ENCODE measurements at regions not wholly inside any gene's neighbourhood (a gene's known extent, or its start where the extent isn't known, plus 50 kb on each side); places are given as distances from the start of the nearest gene placed in this dataset.

- DNase-seq, result no peak
- no peak for TF ChIP-seq CTCF (IDR thresholded peaks at IDR 0.05; ENCODE audit: low read depth, low read length)
- H3K27me3 ChIP-seq (ENCODE audit: insufficient read depth, low read depth, severe bottlenecking), result no peaks in the 10 kb centered on the region
- no peak overlapping the region for H3K27ac ChIP-seq
- no peak overlapping the region for H3K4me3 ChIP-seq (ENCODE audit: low read depth, low read length)
- no peaks in the 10 kb centered on the region for H3K9me3 ChIP-seq (ENCODE audit: severe bottlenecking)
- no peaks in the 10 kb centered on the region for H3K36me3 ChIP-seq
Observed at GRCh38 chr6:156031516-156031915, 575.9 kb upstream of the NOX3 start.

GRCh38 chr6:156030053-156030452, 574.4 kb upstream of the NOX3 start:
- no peak overlapping the region for H3K27ac ChIP-seq
- no peaks in the 10 kb centered on the region for H3K27me3 ChIP-seq (ENCODE audit: insufficient read depth, low read depth, severe bottlenecking)
- no peak for DNase-seq
- no peak overlapping the region for H3K4me3 ChIP-seq (ENCODE audit: low read depth, low read length)
- TF ChIP-seq CTCF (IDR thresholded peaks at IDR 0.05; ENCODE audit: low read depth, low read length), result no peak
- no peaks in the 10 kb centered on the region for H3K36me3 ChIP-seq
- no peaks in the 10 kb centered on the region for H3K9me3 ChIP-seq (ENCODE audit: severe bottlenecking)

- Histone ChIP-seq H3K4me3 (ENCODE audit: low read depth, low read length) (no peak overlapping the region), H3K36me3 (no peaks in the 10 kb centered on the region), H3K9me3 (ENCODE audit: severe bottlenecking) (no peaks in the 10 kb centered on the region), H3K27me3 (ENCODE audit: insufficient read depth, low read depth, severe bottlenecking) (no peaks in the 10 kb centered on the region), H3K27ac (no peak overlapping the region)
- TF ChIP-seq CTCF (IDR thresholded peaks at IDR 0.05; ENCODE audit: low read depth, low read length), result no peak
- no peak for DNase-seq
Observed at GRCh38 chr6:156029286-156029985, 573.8 kb upstream of the NOX3 start.

- H3K27me3 ChIP-seq (ENCODE audit: insufficient read depth, low read depth, severe bottlenecking), result no peaks in the 10 kb centered on the region
- H3K9me3 ChIP-seq (ENCODE audit: severe bottlenecking), result no peaks in the 10 kb centered on the region
- H3K4me3 ChIP-seq (ENCODE audit: low read depth, low read length), result no peak overlapping the region
- no peak for TF ChIP-seq CTCF (IDR thresholded peaks at IDR 0.05; ENCODE audit: low read depth, low read length)
- DNase-seq, result no peak
- H3K36me3 ChIP-seq, result no peaks in the 10 kb centered on the region
- no peak overlapping the region for H3K27ac ChIP-seq
Observed at GRCh38 chr6:156028335-156029131, 572.9 kb upstream of the NOX3 start.

- H3K4me3 ChIP-seq (ENCODE audit: low read depth, low read length), result no peak overlapping the region
- TF ChIP-seq CTCF (IDR thresholded peaks at IDR 0.05; ENCODE audit: low read depth, low read length), result no peak
- no peaks in the 10 kb centered on the region for H3K9me3 ChIP-seq (ENCODE audit: severe bottlenecking)
- no peak for DNase-seq
- no peaks in the 10 kb centered on the region for H3K27me3 ChIP-seq (ENCODE audit: insufficient read depth, low read depth, severe bottlenecking)
- no peak overlapping the region for H3K27ac ChIP-seq
- H3K36me3 ChIP-seq, result no peaks in the 10 kb centered on the region
Observed at GRCh38 chr6:156027248-156027626, 571.6 kb upstream of the NOX3 start.

Data from WERI-Rb-1 (cell line).